ENCODE measurements at regions not wholly inside any gene's neighbourhood (a gene's known extent, or its start where the extent isn't known, plus 50 kb on each side); places are given as distances from the start of the nearest gene placed in this dataset.

GRCh38 chr17:77435272-77436057 lies 294.7 kb downstream of the SEC14L1 start:
- FAIRE-seq, result no peak

GRCh38 chr17:77436058-77436442 lies 295.3 kb downstream of the SEC14L1 start:
- FAIRE-seq, result no peak

GRCh38 chr17:77436481-77436880 lies 295.7 kb downstream of the SEC14L1 start:
- no peak for FAIRE-seq

DNA sequence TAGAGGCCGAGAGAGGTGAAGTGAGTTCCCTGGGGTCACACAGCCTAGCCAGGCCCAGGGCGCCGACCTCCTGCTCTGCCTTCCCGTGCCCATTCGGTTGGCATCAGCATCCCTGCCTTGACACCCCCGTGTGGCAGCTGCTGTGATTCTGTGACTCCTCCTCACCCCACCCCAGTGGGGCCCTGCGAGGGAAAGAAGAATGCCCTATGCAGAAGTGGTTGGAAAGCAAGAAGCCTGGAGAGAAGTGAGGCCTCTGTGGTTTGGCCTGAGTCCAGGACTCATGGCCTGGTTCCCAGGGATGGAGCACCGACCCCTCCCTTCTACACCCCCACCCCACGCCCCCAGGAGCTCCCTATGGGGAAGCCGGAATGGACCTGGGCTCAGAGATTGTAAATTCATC lies 296.2 kb downstream of the SEC14L1 start:
- no peak for FAIRE-seq

GRCh38 chr17:77437747-77438146 lies 297.0 kb downstream of the SEC14L1 start:
- no peak for FAIRE-seq

GRCh38 chr17:77438241-77439188 lies 297.7 kb downstream of the SEC14L1 start:
- FAIRE-seq, result no peak

DNA sequence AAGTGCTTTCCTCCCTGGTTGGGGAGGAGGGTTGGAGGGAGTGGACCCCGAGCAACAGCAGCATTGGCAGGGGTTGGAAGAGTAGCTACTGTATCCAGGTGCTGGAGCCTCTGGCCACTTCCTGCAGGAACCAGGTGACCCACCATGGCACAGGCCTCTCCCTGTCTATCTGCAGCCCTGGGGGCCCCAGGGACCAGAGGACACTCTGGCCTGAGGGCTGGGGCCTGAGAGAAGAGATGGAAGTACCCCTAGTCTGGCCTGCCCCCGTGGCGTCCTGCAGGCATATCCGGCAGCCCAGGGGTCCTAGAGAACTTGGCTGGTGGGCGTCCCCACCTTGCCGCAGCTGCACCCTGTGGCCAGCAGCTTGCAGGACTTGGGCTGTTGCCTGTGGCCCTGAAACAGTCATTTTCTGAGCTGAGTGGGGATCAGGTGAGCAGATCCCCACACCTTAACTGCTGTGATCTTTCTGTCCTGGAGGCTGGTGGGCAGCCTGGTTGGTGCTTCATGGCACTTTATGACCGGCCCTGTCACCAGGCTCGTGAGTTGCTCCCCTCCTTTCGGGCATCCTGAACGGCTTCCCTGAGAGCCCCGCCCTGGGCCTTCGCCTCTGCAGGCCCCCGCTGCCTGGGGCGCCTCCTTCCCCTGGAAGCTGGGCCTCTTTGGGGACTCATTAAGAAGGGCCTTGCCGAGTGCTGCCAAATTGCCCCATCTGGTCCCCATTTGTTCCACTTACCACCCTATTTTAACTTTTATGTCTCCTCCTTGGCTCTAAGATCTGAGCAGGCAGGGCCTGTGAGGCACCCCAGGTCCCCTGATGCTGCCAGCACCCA lies 298.6 kb downstream of the SEC14L1 start:
- no peak for FAIRE-seq

- FAIRE-seq, result no peak
Measured at GRCh38 chr17:77440560-77440981, 299.8 kb downstream of the SEC14L1 start.

GRCh38 chr17:77441130-77441920 lies 300.6 kb downstream of the SEC14L1 start:
- FAIRE-seq, result no peak

GRCh38 chr17:77441940-77442339 lies 301.2 kb downstream of the SEC14L1 start:
- no peak for FAIRE-seq

DNA sequence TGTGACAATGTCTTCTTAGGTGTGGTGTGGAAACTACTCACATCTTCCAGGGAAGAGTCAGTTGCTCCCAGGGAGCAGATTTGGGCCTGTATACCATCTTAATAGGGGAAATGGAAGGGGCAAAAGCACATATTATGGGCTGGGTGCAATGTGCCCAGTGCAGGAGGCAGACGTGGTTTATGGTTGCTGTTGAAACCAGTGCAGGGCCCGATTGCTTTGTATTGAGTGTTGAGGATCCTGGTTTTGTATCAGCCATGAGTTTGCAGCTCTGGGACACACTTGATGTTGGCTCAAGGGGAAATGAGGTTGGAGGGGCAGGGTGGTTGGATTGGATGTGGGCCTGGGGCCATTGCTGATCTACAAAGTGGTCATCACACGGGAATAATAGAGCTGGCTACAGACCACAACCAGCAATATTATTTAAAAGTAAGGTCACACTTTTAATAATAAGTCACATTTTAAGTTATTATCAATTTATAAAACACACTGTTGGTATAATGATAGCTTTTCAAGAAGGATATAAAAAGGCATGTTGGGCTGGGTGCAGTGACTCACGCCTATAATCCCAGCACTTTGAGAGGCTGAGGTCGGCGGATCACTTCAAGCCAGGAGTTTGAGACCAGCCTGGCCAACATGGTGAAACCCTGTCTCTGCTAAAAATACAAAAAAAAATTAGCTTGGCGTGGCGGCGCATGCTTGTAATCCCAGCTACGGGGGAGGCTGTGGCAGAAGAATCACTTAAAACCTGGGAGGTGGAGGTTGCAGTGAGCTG lies 302.4 kb downstream of the SEC14L1 start:
- FAIRE-seq, result no peak

GRCh38 chr17:77443748-77444260 lies 303.0 kb downstream of the SEC14L1 start:
- FAIRE-seq, result no peak

- FAIRE-seq, result no peak
Measured at GRCh38 chr17:77444628-77444983, 303.8 kb downstream of the SEC14L1 start.

DNA sequence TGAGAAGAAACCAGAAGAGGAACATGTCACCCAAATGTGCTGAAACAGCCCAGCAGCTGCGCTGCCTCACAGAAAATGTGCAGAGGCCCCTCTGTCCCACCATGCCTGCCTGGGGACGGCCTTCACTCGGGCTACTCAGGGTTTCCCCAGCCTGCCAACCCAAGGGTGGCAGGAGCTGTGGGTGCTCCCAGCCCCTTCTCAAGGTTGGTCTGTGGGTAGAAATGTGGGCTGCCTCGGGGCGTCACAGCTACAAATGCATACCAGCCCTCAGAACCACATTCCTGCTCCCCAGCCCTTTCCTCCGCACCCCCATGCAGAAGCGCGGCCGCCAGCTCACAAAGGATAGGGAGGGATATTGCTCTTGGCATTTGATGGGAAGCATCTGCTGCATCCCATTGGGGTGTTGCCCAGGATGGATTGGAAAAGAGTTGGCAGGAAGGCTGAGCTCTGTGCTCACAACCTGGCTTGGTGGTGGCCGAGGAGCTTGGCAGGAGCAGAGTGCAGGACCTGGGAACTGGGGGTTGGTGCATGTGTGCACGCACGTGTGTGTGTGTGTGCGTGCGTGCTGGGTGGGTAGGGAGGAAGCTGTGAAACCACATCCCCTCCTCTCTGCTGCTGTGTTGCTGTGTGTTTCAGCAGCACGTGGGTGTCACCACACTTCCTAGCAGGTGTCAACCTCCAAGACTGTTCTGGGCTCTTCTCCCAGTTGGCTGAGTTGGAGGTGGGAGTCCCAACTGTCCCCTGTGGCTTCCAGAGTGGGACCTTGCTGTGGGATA lies 304.4 kb downstream of the SEC14L1 start:
- FAIRE-seq, result no peak

DNA sequence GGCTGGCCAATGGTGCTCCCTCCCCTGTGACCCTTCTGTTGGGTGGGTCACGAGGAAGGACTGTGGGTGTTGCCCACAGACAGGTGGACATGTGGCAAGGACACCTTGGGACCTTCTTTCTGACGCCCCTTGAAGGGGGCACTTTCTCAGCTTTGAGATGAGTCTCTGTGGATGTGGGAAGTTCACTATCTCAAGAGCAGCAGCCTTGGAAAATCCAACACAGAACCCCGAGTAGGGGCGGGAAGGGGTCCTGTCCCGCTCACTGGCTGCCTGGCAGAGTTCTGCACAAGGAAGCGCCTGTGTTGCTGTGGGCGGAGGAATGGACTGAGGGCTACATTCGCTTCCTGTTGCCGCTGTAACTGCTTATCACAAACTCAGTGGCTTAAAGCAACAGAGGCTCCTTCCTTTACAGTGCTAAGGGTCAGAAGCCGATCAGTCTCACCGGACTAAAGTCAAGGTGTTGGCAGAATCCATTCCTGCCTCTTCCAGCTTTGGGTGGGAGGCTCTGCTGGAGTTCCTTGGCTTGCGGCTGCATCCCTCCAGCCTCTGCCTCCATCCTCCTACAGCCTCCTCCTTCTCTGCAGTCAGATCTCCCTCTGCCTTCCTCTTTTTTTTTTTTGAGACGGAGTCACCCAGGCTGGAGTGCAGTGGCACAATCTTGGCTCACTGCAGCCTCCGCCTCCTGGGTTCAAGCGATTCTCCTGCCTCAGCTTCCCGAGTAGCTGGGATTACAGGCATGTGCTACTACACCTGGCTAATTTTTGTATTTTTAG lies 305.2 kb downstream of the SEC14L1 start:
- FAIRE-seq, result no peak

DNA sequence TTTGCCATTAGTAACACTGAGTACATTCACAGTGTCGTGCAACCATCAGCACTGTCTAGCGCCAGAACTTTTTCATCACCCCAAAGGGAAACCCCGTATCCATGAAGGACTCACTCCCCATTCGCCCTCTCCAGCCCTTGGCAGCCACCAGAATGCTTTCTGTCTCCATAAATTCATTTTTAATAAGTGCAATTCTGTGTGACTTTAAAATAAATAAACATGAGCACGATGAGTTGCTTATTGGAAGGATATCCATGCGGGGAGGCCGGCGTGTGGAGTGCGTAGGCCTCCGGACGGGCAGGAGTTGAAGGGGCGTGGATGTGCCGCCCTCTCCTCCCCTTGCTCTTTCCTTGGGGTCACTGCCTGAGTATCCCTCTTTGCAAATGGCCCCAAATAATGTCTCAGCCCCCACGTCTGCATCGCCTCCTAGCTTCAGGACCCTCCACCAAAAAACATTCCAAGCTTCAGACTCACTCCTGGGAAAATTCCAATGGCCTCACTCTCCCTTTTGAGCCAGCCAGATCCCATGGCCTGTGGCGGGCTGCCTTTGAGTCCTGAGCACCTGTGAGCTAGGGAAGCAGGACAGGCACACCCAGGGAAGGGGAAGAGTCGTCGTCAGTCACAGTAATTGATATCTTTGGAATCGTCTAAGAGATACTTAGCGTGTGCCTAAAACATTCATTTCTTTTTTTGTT lies 306.3 kb downstream of the SEC14L1 start:
- FAIRE-seq, result no peak

DNA sequence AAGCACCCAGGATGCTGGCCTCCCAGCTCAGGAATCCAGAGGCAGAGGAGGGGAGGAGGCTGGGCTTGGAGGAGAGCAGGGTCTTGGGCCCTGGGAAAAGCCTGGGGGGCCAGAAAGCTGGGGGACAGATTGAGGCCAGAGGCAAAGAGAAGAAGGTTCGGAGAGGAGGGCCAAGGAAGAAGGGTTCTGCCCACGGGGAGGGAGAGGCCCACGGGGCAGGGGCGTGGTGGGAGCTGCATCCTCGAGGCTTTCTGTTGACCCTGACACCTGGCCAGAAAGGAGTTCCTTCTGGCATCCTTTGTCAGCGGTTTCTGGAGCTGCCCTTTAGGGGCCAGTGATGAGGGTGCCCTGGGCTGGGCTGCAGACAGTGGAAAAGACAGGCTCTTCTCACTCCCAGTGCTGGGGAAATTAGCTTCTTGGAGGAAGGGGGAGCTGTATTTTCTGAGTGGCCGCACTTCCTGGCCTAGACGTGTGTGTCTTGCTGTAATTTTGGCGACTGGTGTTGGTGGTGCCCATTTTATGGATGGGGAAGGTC lies 308.7 kb downstream of the SEC14L1 start:
- no peak for FAIRE-seq

DNA sequence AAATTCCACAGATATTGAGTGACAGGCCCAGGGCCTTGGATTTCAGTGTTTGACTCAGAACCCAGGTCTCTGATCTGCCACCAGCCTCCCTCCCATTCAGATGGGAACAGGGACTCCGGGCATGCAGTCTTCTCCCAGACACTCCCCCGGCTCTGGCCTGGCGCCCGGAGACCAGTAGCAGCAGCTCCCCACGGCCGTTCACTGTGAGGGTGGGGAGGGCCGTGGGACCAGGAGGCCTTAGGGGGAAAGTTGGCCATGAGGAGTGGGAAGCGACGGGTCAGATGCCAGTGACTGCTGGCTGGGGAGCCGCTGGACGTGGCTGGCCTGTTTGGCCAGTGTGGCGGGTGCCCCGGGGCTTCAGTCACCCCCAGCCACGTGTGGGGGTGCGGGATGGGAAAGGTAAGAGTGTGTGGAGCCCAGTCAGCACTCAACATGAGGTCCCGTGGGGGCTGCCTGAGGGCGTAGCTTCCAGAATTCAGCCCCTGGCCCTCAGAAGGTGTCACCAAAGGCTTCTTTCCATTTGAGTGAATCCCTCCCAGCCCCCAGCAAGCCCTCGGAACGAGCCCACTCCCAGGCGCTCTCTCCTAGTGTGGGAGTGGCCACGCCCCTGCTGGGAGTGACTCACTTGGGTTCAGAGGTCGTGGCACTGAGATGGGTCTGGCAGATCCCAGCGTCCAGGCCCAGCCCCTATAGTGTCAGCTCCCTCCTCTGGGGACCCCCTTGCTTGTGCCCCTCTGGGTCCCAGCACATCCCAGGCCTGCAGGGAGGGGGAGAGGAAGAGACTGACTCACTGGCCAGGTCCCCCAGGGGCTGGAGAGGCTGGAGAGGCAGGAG lies 309.4 kb downstream of the SEC14L1 start:
- FAIRE-seq, result no peak

Measured in islet of Langerhans (tissue), 1 donor.